H1 (cell line): ENCODE measurements at regions not wholly inside any gene's neighbourhood (a gene's known extent, or its start where the extent isn't known, plus 50 kb on each side); places are given as distances from the start of the nearest gene placed in this dataset.

Experiments
- CTCF ChIA-PET: fragments of 300-600 bp; sonication (Branson Sonifier 250); formaldehyde crosslinking; loops from one replicate; lab custom pipeline; 2021; ENCODE audit not compliant: partially characterized antibody; lab: Charles Lee
- POLR2A ChIA-PET: fragments of 300-600 bp; sonication (Branson Sonifier 250); formaldehyde crosslinking; loops from one replicate; lab custom pipeline; 2021; ENCODE audit warnings: inconsistent platforms; ENCODE audit not compliant: partially characterized antibody; lab: Charles Lee
- DNase-seq, 2 experiments: peaks; one replicate each; pipeline versions ENCODE4 v3.0.0 to v3.0.0-alpha.2; 2010 to 2022; ENCODE audit warnings: low spot score in 2 of 2, low read depth in 1 of 2, mixed read lengths in 1 of 2
- FAIRE-seq: peaks from 2 replicates; lab custom pipeline; 2011; peaks lifted over from hg19 to GRCh38; lab: Jason Lieb, UNC
- H2AFZ ChIP-seq: 2 replicates; pipeline ENCODE4 v1.8.1; 2012; ENCODE audit warnings: low read length, inconsistent platforms
- H2AK5ac ChIP-seq: 2 replicates; pipeline ENCODE4 v1.6.1; 2013; ENCODE audit warnings: low read depth, low read length
- H2BK120ac ChIP-seq: replicated peaks from 2 replicates; pipeline ENCODE3; 2013; ENCODE audit warnings: low read depth, low read length, inconsistent platforms
- H2BK12ac ChIP-seq: 2 replicates; pipeline ENCODE4 v1.6.1; 2013; ENCODE audit warnings: low read depth, low read length
- H2BK15ac ChIP-seq: 2 replicates; pipeline ENCODE4 v1.6.1; 2013; ENCODE audit warnings: low read length
- H2BK20ac ChIP-seq: 2 replicates; pipeline ENCODE4 v1.6.1; 2013; ENCODE audit warnings: low read length
- H2BK5ac ChIP-seq: 2 replicates; pipeline ENCODE4 v1.6.1; 2013; ENCODE audit warnings: low read depth, low read length
- H3K14ac ChIP-seq: 2 replicates; pipeline ENCODE4 v1.6.1; 2013; ENCODE audit warnings: inconsistent platforms; ENCODE audit not compliant: insufficient read length
- H3K18ac ChIP-seq: 2 replicates; pipeline ENCODE4 v1.6.1; 2013; ENCODE audit warnings: low read length; ENCODE audit errors: extremely low read depth
- H3K23ac ChIP-seq: 2 replicates; pipeline ENCODE4 v1.6.1; 2013; ENCODE audit warnings: inconsistent platforms; ENCODE audit not compliant: insufficient read length
- H3K23me2 ChIP-seq: 2 replicates; pipeline ENCODE4 v1.6.1; 2013; ENCODE audit warnings: low read depth, low read length
- H3K27ac ChIP-seq: 2 replicates; pipeline ENCODE4 v1.6.1; 2011; ENCODE audit warnings: low read depth, low read length, inconsistent platforms
- H3K27me3 ChIP-seq, 4 experiments: replicated peaks in 1 of 4; 1 replicate in 1 of 4; 2 replicates in 3 of 4; pipeline versions ENCODE4 v1.6.1 to v1.8.1; 2011 to 2013; ENCODE audit warnings: low read length in 3 of 4, mild to moderate bottlenecking in 3 of 4, inconsistent platforms in 2 of 4, mixed read lengths in 2 of 4, moderate library complexity in 1 of 4; ENCODE audit not compliant: control insufficient read depth in 3 of 4, insufficient read depth in 3 of 4; ENCODE audit errors: extremely low read depth in 1 of 4
- H3K36me3 ChIP-seq, 4 experiments: 2 replicates each; pipeline versions ENCODE4 v1.6.1 to v1.8.1; 2011 to 2013; ENCODE audit warnings: mild to moderate bottlenecking in 4 of 4, low read length in 3 of 4, moderate library complexity in 2 of 4, control low read depth in 1 of 4, inconsistent platforms in 1 of 4; ENCODE audit not compliant: insufficient read depth in 4 of 4, control insufficient read depth in 2 of 4
- H3K4ac ChIP-seq: replicated peaks from 2 replicates; pipeline ENCODE3; 2013; ENCODE audit warnings: low read length, low read depth, mixed read lengths, inconsistent platforms; ENCODE audit not compliant: insufficient read length
- H3K4me1 ChIP-seq, 4 experiments: replicated peaks in 1 of 4; 1 replicate in 1 of 4; 2 replicates in 3 of 4; pipeline versions ENCODE4 v1.6.1 to v1.8.1; 2011 to 2013; ENCODE audit warnings: low read length in 3 of 4, inconsistent platforms in 2 of 4, mixed read lengths in 1 of 4; ENCODE audit not compliant: insufficient read depth in 4 of 4, control insufficient read depth in 3 of 4
- H3K4me2 ChIP-seq, 2 experiments: 2 replicates each; pipeline versions ENCODE4 v1.6.1 to v1.8.1; 2011 to 2013; ENCODE audit warnings: low read depth in 2 of 2, low read length in 2 of 2, control low read depth in 1 of 2, inconsistent platforms in 1 of 2, mild to moderate bottlenecking in 1 of 2; ENCODE audit not compliant: insufficient read depth in 1 of 2
- H3K4me3 ChIP-seq, 4 experiments: fragments of 200-600, 300-600 bp in 1 of 4; sonication (generic), shearing (Covaris generic), sonication (Bioruptor Twin) in 1 of 4; 2 replicates each; pipeline versions ENCODE4 v1.5.1 to v1.8.1; 2011 to 2016; ENCODE audit warnings: low read length in 4 of 4, low read depth in 3 of 4, control low read depth in 2 of 4, inconsistent platforms in 2 of 4, mild to moderate bottlenecking in 2 of 4, mixed read lengths in 1 of 4, moderate library complexity in 1 of 4; ENCODE audit not compliant: insufficient read depth in 2 of 4; ENCODE audit errors: extremely low read depth in 1 of 4
- H3K56ac ChIP-seq: replicated peaks from 2 replicates; pipeline ENCODE3; 2013; ENCODE audit warnings: low read depth, mild to moderate bottlenecking, mixed read lengths, low read length, inconsistent platforms; ENCODE audit not compliant: insufficient read length
- H3K79me1 ChIP-seq: 2 replicates; pipeline ENCODE4 v1.6.1; 2013; ENCODE audit warnings: low read depth, low read length, control low read depth
- H3K79me2 ChIP-seq, 2 experiments: 2 replicates each; pipeline versions ENCODE4 v1.6.1 to v1.8.1; 2012 to 2013; ENCODE audit warnings: low read length in 2 of 2, mild to moderate bottlenecking in 2 of 2, inconsistent platforms in 1 of 2; ENCODE audit not compliant: insufficient read depth in 2 of 2, control insufficient read depth in 1 of 2
- H3K9ac ChIP-seq, 4 experiments: replicated peaks in 1 of 4; 1 replicate in 1 of 4; 2 replicates in 3 of 4; pipeline versions ENCODE4 v1.6.1 to v1.8.1; 2011 to 2013; ENCODE audit warnings: low read depth in 3 of 4, low read length in 3 of 4, control low read depth in 2 of 4, mild to moderate bottlenecking in 2 of 4, moderate library complexity in 2 of 4, inconsistent platforms in 1 of 4; ENCODE audit errors: extremely low read depth in 1 of 4
- H3K9me3 ChIP-seq, 2 experiments: 2 replicates each; pipeline versions ENCODE4 v1.6.1 to v1.8.1; 2012 to 2013; ENCODE audit warnings: mild to moderate bottlenecking in 2 of 2, moderate library complexity in 2 of 2, control low read depth in 1 of 2, inconsistent platforms in 1 of 2, low read depth in 1 of 2, low read length in 1 of 2, mixed read lengths in 1 of 2; ENCODE audit not compliant: insufficient read depth in 2 of 2
- H4K20me1 ChIP-seq, 2 experiments: replicated peaks in 1 of 2; 2 replicates each; pipeline versions ENCODE3 to v1.8.1; 2011 to 2013; ENCODE audit warnings: inconsistent platforms in 2 of 2, low read length in 2 of 2, mild to moderate bottlenecking in 1 of 2; ENCODE audit not compliant: insufficient read depth in 2 of 2, control insufficient read depth in 1 of 2
- H4K5ac ChIP-seq: 2 replicates; pipeline ENCODE4 v1.6.1; 2013; ENCODE audit warnings: low read length, low read depth, mixed read lengths, inconsistent platforms; ENCODE audit not compliant: insufficient read length
- H4K8ac ChIP-seq: 2 replicates; pipeline ENCODE4 v1.8.0; 2013; ENCODE audit warnings: mild to moderate bottlenecking, moderate library complexity, low read length, inconsistent platforms; ENCODE audit not compliant: insufficient read depth; ENCODE audit errors: extremely low read depth
- H4K91ac ChIP-seq: replicated peaks from 2 replicates; pipeline ENCODE3; 2013; ENCODE audit warnings: low read length, mixed read lengths, inconsistent platforms; ENCODE audit not compliant: insufficient read length
- CBX5 ChIP-seq: fragments of 300-800, 300-1000 bp; sonication (generic); IDR thresholded peaks from 2 replicates; pipeline ENCODE4 v1.7.1; 2016; ENCODE audit warnings: antibody characterized with exemption, low read length, low read depth
- CTBP2 ChIP-seq: IDR thresholded peaks from 2 replicates; pipeline ENCODE4 v1.7.0; 2011; ENCODE audit warnings: borderline replicate concordance, mild to moderate bottlenecking, moderate library complexity, mixed read lengths, low read length; ENCODE audit not compliant: insufficient read depth, insufficient read length
- EGR1 ChIP-seq: IDR thresholded peaks from 2 replicates; pipeline ENCODE4 v1.6.1; 2011; ENCODE audit warnings: low read depth, low read length, borderline replicate concordance
- KDM5A ChIP-seq: fragments of 200-600 bp; IDR thresholded peaks from 2 replicates; pipeline ENCODE4 v1.7.1; 2012; ENCODE audit warnings: mild to moderate bottlenecking, low read length, inconsistent platforms, mixed read lengths
- POLR2AphosphoS5 ChIP-seq: IDR thresholded peaks from 2 replicates; pipeline ENCODE4 v1.6.1; 2011; ENCODE audit warnings: low read depth, low read length
- SIN3A ChIP-seq, 2 experiments: IDR thresholded peaks in 1 of 2; conservative IDR thresholded peaks in 1 of 2; 2 replicates each; pipeline ENCODE4 v1.6.1; 2011 to 2012; ENCODE audit warnings: low read length in 2 of 2, improper control_type of control experiment in 1 of 2, low read depth in 1 of 2, mild to moderate bottlenecking in 1 of 2
- SIRT6 ChIP-seq: IDR thresholded peaks from one replicate; pipeline ENCODE4 v1.7.1; 2012; ENCODE audit warnings: low read length, inconsistent platforms
- SIX5 ChIP-seq: IDR thresholded peaks from 2 replicates; pipeline ENCODE4 v1.6.1; 2011; ENCODE audit warnings: mild to moderate bottlenecking, low read depth, low read length
- SP1 ChIP-seq: IDR thresholded peaks from 2 replicates; pipeline ENCODE4 v1.6.1; 2011; ENCODE audit warnings: low read depth, low read length
- TAF1 ChIP-seq: IDR thresholded peaks from 2 replicates; pipeline ENCODE4 v1.6.1; 2011; ENCODE audit warnings: mild to moderate bottlenecking, low read depth, low read length
- TEAD4 ChIP-seq: IDR thresholded peaks from 2 replicates; pipeline ENCODE4 v1.6.1; 2012; ENCODE audit warnings: low read depth, low read length, inconsistent platforms, mixed read lengths
- ZNF274 ChIP-seq: IDR thresholded peaks from 2 replicates; pipeline ENCODE4 v1.7.0; 2012; ENCODE audit warnings: low read length, borderline replicate concordance; ENCODE audit errors: extremely low read depth
- WGBS, 2 experiments: shearing (Covaris generic) in 1 of 2; methylation state at CpG; one replicate each; pipeline versions ENCODE4 v1.1.6 to v1.1.7; 2013 to 2015; ENCODE audit warnings: low lambda C conversion rate in 2 of 2, mixed read lengths in 2 of 2, inconsistent platforms in 1 of 2, low coverage in 1 of 2, missing lambda C conversion rate in 1 of 2; ENCODE audit not compliant: insufficient replicate concordance in 2 of 2, insufficient coverage in 1 of 2, insufficient read length in 1 of 2; ENCODE audit errors: extremely low coverage in 1 of 2, missing lambda C conversion rate in 1 of 2; 5-methylcytosine and 5-hydroxymethylcytosine counted together
- TF ChIP-seq, protein P1 (sequence below): IDR thresholded peaks from 2 replicates; pipeline ENCODE4 v1.6.1; 2012; ENCODE audit warnings: inconsistent platforms
- TF ChIP-seq, protein P2 (sequence below): IDR thresholded peaks from 2 replicates; pipeline ENCODE4 v1.6.1; 2011; ENCODE audit warnings: low read length, improper control_type of control experiment

DNA sequence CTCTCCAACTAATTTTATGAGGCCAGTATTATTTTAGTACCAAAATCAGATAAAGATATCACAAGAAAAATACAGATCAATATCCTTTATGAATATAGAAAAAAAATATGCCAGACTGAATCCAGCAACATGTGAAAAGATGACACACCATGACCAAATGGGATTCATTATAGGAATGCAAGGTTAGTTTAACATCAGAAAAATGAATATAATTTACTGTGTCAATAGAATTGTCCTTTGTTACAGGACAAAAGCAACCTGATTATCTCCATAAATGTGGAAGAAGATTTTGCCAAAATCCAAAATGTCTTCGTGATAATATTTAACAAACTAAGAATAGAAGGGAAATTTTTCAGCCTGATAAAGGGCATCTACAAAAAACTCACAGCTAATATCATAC lies 66.4 kb upstream of the DAB2 start:
- Histone ChIP-seq H3K4me2 (no peak overlapping the region), H3K56ac (no peak overlapping the region), H3K4me3 (no peak overlapping the region), H3K79me2 (no peaks in the 10 kb centered on the region), H3K9me3 (no peaks in the 10 kb centered on the region), H3K27ac (no peak overlapping the region), H3K23ac (no peak overlapping the region), H2BK20ac (no peak overlapping the region), H3K4me1 (no peaks in the 10 kb centered on the region; a peak in 2 of 7 replicates), H2BK15ac (no peak overlapping the region), H2AFZ (no peak overlapping the region), H3K14ac (no peak overlapping the region), H4K8ac (no peak overlapping the region), H2AK5ac (no peak overlapping the region), H2BK12ac (no peak overlapping the region), H2BK120ac (no peak overlapping the region), H4K20me1 (no peaks in the 10 kb centered on the region), H3K18ac (no peak overlapping the region), H3K4ac (no peak overlapping the region), H2BK5ac (no peak overlapping the region), H3K79me1 (no peaks in the 10 kb centered on the region), H3K36me3 (no peaks in the 10 kb centered on the region), H3K23me2 (no peaks in the 10 kb centered on the region), H3K27me3 (no peaks in the 10 kb centered on the region; a peak in 1 of 7 replicates), H4K5ac (no peak overlapping the region), H4K91ac (no peak overlapping the region), H3K9ac (no peak overlapping the region)
- no peak for FAIRE-seq
- POLR2A ChIA-PET: no interaction called here
- no peak for DNase-seq
- 90% methylated on average over 1 of the region's 1 CpG; no CpG with 5 or more reads in 1 of the 2 experiments for WGBS, 2 experiments
- CTCF ChIA-PET: no interaction called here
- no peak for TF ChIP-seq KDM5A
- no peak for TF ChIP-seq CTBP2
- no peak for TF ChIP-seq TEAD4
- no peak for TF ChIP-seq EGR1
- TF ChIP-seq, protein P1, sequence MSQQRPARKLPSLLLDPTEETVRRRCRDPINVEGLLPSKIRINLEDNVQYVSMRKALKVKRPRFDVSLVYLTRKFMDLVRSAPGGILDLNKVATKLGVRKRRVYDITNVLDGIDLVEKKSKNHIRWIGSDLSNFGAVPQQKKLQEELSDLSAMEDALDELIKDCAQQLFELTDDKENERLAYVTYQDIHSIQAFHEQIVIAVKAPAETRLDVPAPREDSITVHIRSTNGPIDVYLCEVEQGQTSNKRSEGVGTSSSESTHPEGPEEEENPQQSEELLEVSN: no peak
- TF ChIP-seq, protein P2, sequence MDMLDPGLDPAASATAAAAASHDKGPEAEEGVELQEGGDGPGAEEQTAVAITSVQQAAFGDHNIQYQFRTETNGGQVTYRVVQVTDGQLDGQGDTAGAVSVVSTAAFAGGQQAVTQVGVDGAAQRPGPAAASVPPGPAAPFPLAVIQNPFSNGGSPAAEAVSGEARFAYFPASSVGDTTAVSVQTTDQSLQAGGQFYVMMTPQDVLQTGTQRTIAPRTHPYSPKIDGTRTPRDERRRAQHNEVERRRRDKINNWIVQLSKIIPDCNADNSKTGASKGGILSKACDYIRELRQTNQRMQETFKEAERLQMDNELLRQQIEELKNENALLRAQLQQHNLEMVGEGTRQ: no peak
- no peak for TF ChIP-seq TAF1
- no peak for TF ChIP-seq SP1
- no peak for TF ChIP-seq POLR2AphosphoS5
- TF ChIP-seq SIX5: no peak
- no peak for TF ChIP-seq SIRT6
- TF ChIP-seq ZNF274: no peak
- no peak for TF ChIP-seq SIN3A (conservative IDR thresholded peaks at IDR 0.05 in 1 of 2, IDR thresholded peaks at IDR 0.05 in 1 of 2; ENCODE audit: low read depth in 1 of 2, low read length in 2 of 2)
- TF ChIP-seq CBX5: no peak
